HG03378 (cell line): ENCODE measurements at regions not wholly inside any gene's neighbourhood (a gene's known extent, or its start where the extent isn't known, plus 50 kb on each side); places are given as distances from the start of the nearest gene placed in this dataset.
"Not testable (repeated sequence)": the region's sequence is repeated elsewhere in the genome, so short reads cannot be mapped to it uniquely, and the experiment has no call there.

Experiments used
- ATAC-seq: cut with Tn5 transposase; IDR thresholded peaks from one replicate; pipeline ENCODE4 v1.9.1; 2021; ENCODE audit warnings: mild to moderate bottlenecking, moderate library complexity; ENCODE audit not compliant: unreplicated experiment

GRCh38 chr7:23887660-23888059, 177.6 kb downstream of the STK31 start:
- no peak for ATAC-seq

- ATAC-seq = no peak
Measured at GRCh38 chr7:23888958-23889357, 178.9 kb downstream of the STK31 start.

- no peak for ATAC-seq
Measured at GRCh38 chr7:23889566-23889965, 179.5 kb downstream of the STK31 start.

- no peak for ATAC-seq
Measured at GRCh38 chr7:23892019-23892418, 182.0 kb downstream of the STK31 start.

- no peak for ATAC-seq
Measured at GRCh38 chr7:23893176-23893941, 183.3 kb downstream of the STK31 start.

- no peak for ATAC-seq
Measured at GRCh38 chr7:23893942-23894891, 184.2 kb downstream of the STK31 start.

- ATAC-seq = no peak
Measured at GRCh38 chr7:23894892-23895569, 185.0 kb downstream of the STK31 start.

- no peak for ATAC-seq
Measured at GRCh38 chr7:23895666-23896096, 185.7 kb downstream of the STK31 start.

- no peak for ATAC-seq
Measured at GRCh38 chr7:23898619-23899018, 188.6 kb downstream of the STK31 start.

- ATAC-seq = not testable (repeated sequence)
Measured at GRCh38 chr7:23904901-23905300, 194.9 kb downstream of the STK31 start.

GRCh38 chr7:23907012-23907411, 197.0 kb downstream of the STK31 start:
- ATAC-seq = no peak

GRCh38 chr7:23909426-23909825, 199.4 kb downstream of the STK31 start:
- ATAC-seq = no peak

- no peak for ATAC-seq
Measured at GRCh38 chr7:23912065-23912464, 202.0 kb downstream of the STK31 start.

GRCh38 chr7:23913016-23913415, 203.0 kb downstream of the STK31 start:
- ATAC-seq = no peak

- no peak for ATAC-seq
Measured at GRCh38 chr7:23915236-23915635, 205.2 kb downstream of the STK31 start.

GRCh38 chr7:23918286-23918685, 208.3 kb downstream of the STK31 start:
- no peak for ATAC-seq

- no peak for ATAC-seq
Measured at GRCh38 chr7:23918856-23919255, 208.8 kb downstream of the STK31 start.

GRCh38 chr7:23925088-23925487, 215.1 kb downstream of the STK31 start:
- ATAC-seq = no peak

- ATAC-seq = no peak
Measured at GRCh38 chr7:23927709-23928417, 217.8 kb downstream of the STK31 start.

- no peak for ATAC-seq
Measured at GRCh38 chr7:23928418-23928775, 218.4 kb downstream of the STK31 start.

- no peak for ATAC-seq
Measured at GRCh38 chr7:23930312-23930711, 220.3 kb downstream of the STK31 start.
